Keratinocyte (primary cell): ENCODE measurements at regions not wholly inside any gene's neighbourhood (a gene's known extent, or its start where the extent isn't known, plus 50 kb on each side); places are given as distances from the start of the nearest gene placed in this dataset.
"Not testable (repeated sequence)": the region's sequence is repeated elsewhere in the genome, so short reads cannot be mapped to it uniquely, and the experiment has no call there.

Experiments used
- DNase-seq: peaks from one replicate; pipeline ENCODE4 v3.0.0-alpha.2; 2011; ENCODE audit warnings: low read depth, missing footprints, low spot score
- FAIRE-seq: peaks from 2 replicates; lab custom pipeline; 2011; peaks lifted over from hg19 to GRCh38; lab: Jason Lieb, UNC
- H2AFZ ChIP-seq: 2 replicates; pipeline ENCODE4 v1.6.0; 2012; ENCODE audit warnings: low read length, control low read depth, inconsistent platforms; ENCODE audit not compliant: control insufficient read depth
- H3K27ac ChIP-seq: 2 replicates; pipeline ENCODE4 v1.5.1; 2011; ENCODE audit warnings: low read length; ENCODE audit not compliant: control insufficient read depth, insufficient read depth
- H3K27me3 ChIP-seq: 3 replicates; pipeline ENCODE4 v1.6.0; 2011; ENCODE audit warnings: low read length; ENCODE audit not compliant: control insufficient read depth, insufficient read depth; ENCODE audit errors: extremely low read depth
- H3K36me3 ChIP-seq, 2 experiments: 2 replicates in 1 of 2; 3 replicates in 1 of 2; pipeline ENCODE4 v1.5.1; 2011; ENCODE audit warnings: low read length in 2 of 2, mild to moderate bottlenecking in 1 of 2; ENCODE audit not compliant: control insufficient read depth in 2 of 2, insufficient read depth in 2 of 2; ENCODE audit errors: extremely low read depth in 1 of 2
- H3K4me1 ChIP-seq: 3 replicates; pipeline ENCODE4 v1.5.1; 2011; ENCODE audit warnings: low read length; ENCODE audit not compliant: control insufficient read depth, insufficient read depth; ENCODE audit errors: extremely low read depth
- H3K4me2 ChIP-seq: 3 replicates; pipeline ENCODE4 v1.6.0; 2011; ENCODE audit warnings: low read depth, low read length; ENCODE audit not compliant: control insufficient read depth, insufficient read depth; ENCODE audit errors: extremely low read depth
- H3K4me3 ChIP-seq, 3 experiments: fragments of 200-600 bp in 1 of 3; sonication (generic) in 1 of 3; 2 replicates in 2 of 3; 3 replicates in 1 of 3; pipeline ENCODE4 v1.5.1; 2011 to 2016; ENCODE audit warnings: low read length in 3 of 3, mild to moderate bottlenecking in 3 of 3, control low read depth in 2 of 3, inconsistent platforms in 1 of 3, low read depth in 1 of 3, mixed read lengths in 1 of 3, mixed run types in 1 of 3, moderate library complexity in 1 of 3; ENCODE audit not compliant: control insufficient read depth in 2 of 3, insufficient read depth in 2 of 3; ENCODE audit errors: extremely low read depth in 1 of 3
- H3K79me2 ChIP-seq: 2 replicates; pipeline ENCODE4 v1.6.0; 2012; ENCODE audit warnings: low read length; ENCODE audit not compliant: control insufficient read depth, insufficient read depth
- H3K9ac ChIP-seq: 3 replicates; pipeline ENCODE4 v1.6.0; 2011; ENCODE audit warnings: low read length; ENCODE audit not compliant: control insufficient read depth, insufficient read depth; ENCODE audit errors: extremely low read depth
- H3K9me1 ChIP-seq: 3 replicates; pipeline ENCODE4 v1.6.0; 2011; ENCODE audit warnings: low read length; ENCODE audit not compliant: control insufficient read depth, insufficient read depth; ENCODE audit errors: extremely low read depth
- H3K9me3 ChIP-seq: 2 replicates; pipeline ENCODE4 v1.5.1; 2012; ENCODE audit warnings: low read depth, low read length; ENCODE audit not compliant: control insufficient read depth
- H4K20me1 ChIP-seq: 3 replicates; pipeline ENCODE4 v1.6.0; 2011; ENCODE audit warnings: low read length; ENCODE audit not compliant: control insufficient read depth, insufficient read depth; ENCODE audit errors: extremely low read depth
- EZH2 ChIP-seq: IDR thresholded peaks from one replicate; pipeline ENCODE4 v1.6.1; 2012; ENCODE audit warnings: inconsistent platforms, mild to moderate bottlenecking, low read length, moderate library complexity
- dilution Hi-C: fragments of 300-500 bp; cut with MboI; formaldehyde crosslinking; loops from one replicate; pipeline ENCODE4 v1.7.0; 2020; ENCODE audit warnings: low sequenced_read_pairs; ENCODE audit not compliant: extremely low pct_ligation_motif_present
- TF ChIP-seq, protein P1 (sequence below), 3 experiments: IDR thresholded peaks in 1 of 3; conservative IDR thresholded peaks in 1 of 3; optimal IDR thresholded peaks in 1 of 3; 2 replicates in 2 of 3; 3 replicates in 1 of 3; pipeline versions ENCODE3 to v1.5.1; 2011; ENCODE audit warnings: low read length in 3 of 3, mild to moderate bottlenecking in 3 of 3, moderate library complexity in 2 of 3, control low read depth in 1 of 3, inconsistent platforms in 1 of 3; ENCODE audit not compliant: insufficient read depth in 2 of 3; ENCODE audit errors: extremely low read depth in 1 of 3

- no peaks in the 10 kb centered on the region for H3K27me3 ChIP-seq
- H3K9me3 ChIP-seq = no peaks in the 10 kb centered on the region
- H3K4me3 ChIP-seq = no peak overlapping the region
- DNase-seq (no peak), FAIRE-seq (no peak)
- no peaks in the 10 kb centered on the region for H4K20me1 ChIP-seq
- no peaks in the 10 kb centered on the region for H3K79me2 ChIP-seq
- H2AFZ ChIP-seq = no peak overlapping the region
- no peaks in the 10 kb centered on the region for H3K4me1 ChIP-seq
- H3K36me3 ChIP-seq = no peaks in the 10 kb centered on the region
- TF ChIP-seq, protein P1, sequence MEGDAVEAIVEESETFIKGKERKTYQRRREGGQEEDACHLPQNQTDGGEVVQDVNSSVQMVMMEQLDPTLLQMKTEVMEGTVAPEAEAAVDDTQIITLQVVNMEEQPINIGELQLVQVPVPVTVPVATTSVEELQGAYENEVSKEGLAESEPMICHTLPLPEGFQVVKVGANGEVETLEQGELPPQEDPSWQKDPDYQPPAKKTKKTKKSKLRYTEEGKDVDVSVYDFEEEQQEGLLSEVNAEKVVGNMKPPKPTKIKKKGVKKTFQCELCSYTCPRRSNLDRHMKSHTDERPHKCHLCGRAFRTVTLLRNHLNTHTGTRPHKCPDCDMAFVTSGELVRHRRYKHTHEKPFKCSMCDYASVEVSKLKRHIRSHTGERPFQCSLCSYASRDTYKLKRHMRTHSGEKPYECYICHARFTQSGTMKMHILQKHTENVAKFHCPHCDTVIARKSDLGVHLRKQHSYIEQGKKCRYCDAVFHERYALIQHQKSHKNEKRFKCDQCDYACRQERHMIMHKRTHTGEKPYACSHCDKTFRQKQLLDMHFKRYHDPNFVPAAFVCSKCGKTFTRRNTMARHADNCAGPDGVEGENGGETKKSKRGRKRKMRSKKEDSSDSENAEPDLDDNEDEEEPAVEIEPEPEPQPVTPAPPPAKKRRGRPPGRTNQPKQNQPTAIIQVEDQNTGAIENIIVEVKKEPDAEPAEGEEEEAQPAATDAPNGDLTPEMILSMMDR (optimal IDR thresholded peaks at IDR 0.05 in 1 of 3, IDR thresholded peaks at IDR 0.05 in 1 of 3, conservative IDR thresholded peaks at IDR 0.05 in 1 of 3; ENCODE audit: extremely low read depth in 1 of 3, insufficient read depth in 2 of 3, low read length in 3 of 3) = no peak
- no peak for TF ChIP-seq EZH2
- dilution Hi-C loops = no loop called here
- H3K9ac ChIP-seq = no peak overlapping the region
- H3K27ac ChIP-seq = no peak overlapping the region
- no peak overlapping the region for H3K4me2 ChIP-seq
- no peaks in the 10 kb centered on the region for H3K9me1 ChIP-seq
Measured at GRCh38 chr7:137110535-137110934, 233.0 kb downstream of the PTN start.

DNA sequence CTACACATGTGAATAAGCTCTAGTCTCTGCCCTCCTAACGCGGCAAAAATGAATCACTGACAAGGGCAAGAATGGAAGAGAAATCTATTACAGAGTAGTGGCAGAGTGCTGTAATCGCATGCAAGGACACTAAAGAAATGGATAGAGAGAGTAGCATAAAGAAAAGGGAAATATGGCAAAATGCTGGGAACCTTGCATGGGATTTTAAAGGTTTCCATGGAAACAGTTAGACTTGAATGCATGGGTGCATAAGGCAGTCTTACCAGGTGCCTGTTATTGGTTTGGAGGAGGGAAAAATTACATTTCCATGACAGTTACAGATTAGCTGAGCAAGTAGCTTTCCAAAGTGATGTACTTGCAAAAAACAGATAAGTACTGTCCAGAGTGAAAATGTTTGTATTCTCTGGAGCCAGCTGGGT lies 233.4 kb downstream of the PTN start:
- FAIRE-seq (no peak), DNase-seq (no peak)
- no peak overlapping the region for H3K4me3 ChIP-seq
- no peaks in the 10 kb centered on the region for H3K4me1 ChIP-seq
- dilution Hi-C loops = no loop called here
- TF ChIP-seq, protein P1 (optimal IDR thresholded peaks at IDR 0.05 in 1 of 3, IDR thresholded peaks at IDR 0.05 in 1 of 3, conservative IDR thresholded peaks at IDR 0.05 in 1 of 3; ENCODE audit: extremely low read depth in 1 of 3, insufficient read depth in 2 of 3, low read length in 3 of 3) = no peak
- no peak for TF ChIP-seq EZH2
- H3K79me2 ChIP-seq = no peaks in the 10 kb centered on the region
- H4K20me1 ChIP-seq = no peaks in the 10 kb centered on the region
- no peak overlapping the region for H3K9ac ChIP-seq
- no peaks in the 10 kb centered on the region for H3K36me3 ChIP-seq
- H3K27me3 ChIP-seq = no peaks in the 10 kb centered on the region
- H3K27ac ChIP-seq = no peak overlapping the region
- no peaks in the 10 kb centered on the region for H3K9me1 ChIP-seq
- H3K4me2 ChIP-seq = no peak overlapping the region
- H3K9me3 ChIP-seq = no peaks in the 10 kb centered on the region
- H2AFZ ChIP-seq = no peak overlapping the region

DNA sequence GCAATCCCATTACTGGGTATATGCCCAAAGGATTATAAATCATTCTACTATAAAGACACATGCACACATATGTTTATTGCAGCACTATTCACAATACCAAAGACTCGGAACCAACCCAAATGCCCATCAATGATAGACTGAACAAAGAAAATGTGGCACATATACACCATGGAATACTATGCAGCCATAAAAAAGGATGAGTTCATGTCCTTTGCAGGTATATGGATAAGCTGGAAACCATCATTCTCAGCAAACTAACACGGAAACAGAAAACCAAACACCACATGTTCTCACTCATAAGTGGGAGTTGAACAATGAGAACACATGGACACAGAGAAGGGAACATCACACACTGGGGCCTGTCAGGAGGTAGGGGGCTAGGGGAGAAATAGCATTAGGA lies 235.7 kb downstream of the PTN start:
- dilution Hi-C loops, H3K36me3 ChIP-seq, H3K27ac ChIP-seq, H3K4me3 ChIP-seq, DNase-seq, FAIRE-seq, H3K79me2 ChIP-seq, H3K27me3 ChIP-seq, H3K4me2 ChIP-seq, H2AFZ ChIP-seq, H3K4me1 ChIP-seq, H3K9me3 ChIP-seq, H3K9me1 ChIP-seq, H4K20me1 ChIP-seq, H3K9ac ChIP-seq: not testable (repeated sequence)

DNA sequence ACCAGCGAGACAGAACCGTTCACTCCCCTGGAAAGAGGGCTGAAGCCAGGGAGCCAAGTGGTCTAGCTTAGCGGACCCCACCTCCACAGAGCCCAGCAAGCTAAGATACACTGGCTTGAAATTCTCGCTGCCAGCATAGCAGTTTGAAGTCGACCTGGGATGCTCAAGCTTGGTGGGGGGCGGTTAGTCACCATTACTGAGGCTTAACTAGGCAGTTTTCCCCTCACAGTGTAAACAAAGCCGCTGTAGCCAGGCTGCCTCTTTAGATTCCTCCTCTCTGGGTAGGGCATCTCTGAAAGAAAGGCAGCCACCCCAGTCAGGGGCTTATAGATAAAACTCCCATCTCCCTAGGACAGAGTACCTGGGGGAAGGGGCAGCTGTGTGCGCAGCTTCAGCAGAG lies 235.1 kb downstream of the CHRM2 start:
- FAIRE-seq, H3K4me2 ChIP-seq, dilution Hi-C loops: not testable (repeated sequence)

More for the DNA sequence above, 235.1 kb downstream of the CHRM2 start:
- not testable (repeated sequence) for H3K27ac ChIP-seq, H3K27me3 ChIP-seq, H2AFZ ChIP-seq, H3K9ac ChIP-seq, H3K79me2 ChIP-seq, H3K9me3 ChIP-seq, DNase-seq, H4K20me1 ChIP-seq, H3K4me3 ChIP-seq, H3K9me1 ChIP-seq, H3K36me3 ChIP-seq, H3K4me1 ChIP-seq
